A673 (cell line): ENCODE measurements at regions not wholly inside any gene's neighbourhood (a gene's known extent, or its start where the extent isn't known, plus 50 kb on each side); places are given as distances from the start of the nearest gene placed in this dataset.

Experiments
- BruUV-seq: library from RNA; stranded (reverse); fragments of 400-500 nt; replicated peaks from 2 replicates; lab custom pipeline; 2021; lab: Mats Ljungman, UMichigan
- CTCF ChIA-PET: fragments of 300-600 bp; sonication (Branson Sonifier 250); formaldehyde crosslinking; loops from one replicate; lab custom pipeline; 2022; ENCODE audit warnings: antibody characterized with exemption; lab: Charles Lee
- POLR2A ChIA-PET: fragments of 300-600 bp; sonication (Branson Sonifier 250); formaldehyde crosslinking; loops from one replicate; lab custom pipeline; 2022; ENCODE audit warnings: antibody characterized with exemption; ENCODE audit not compliant: low non-redundant PET; lab: Charles Lee
- DNase-seq: peaks from one replicate; pipeline ENCODE4 v3.0.0-alpha.2; 2015; ENCODE audit warnings: low spot score
- H3K27ac ChIP-seq: fragments of 200-600 bp; sonication (generic); 2 replicates; pipeline ENCODE4 v1.5.1; 2016; ENCODE audit warnings: mixed run types, low read depth, mild to moderate bottlenecking, mixed read lengths, antibody characterized with exemption, low read length; ENCODE audit not compliant: poor library complexity, severe bottlenecking
- H3K27me3 ChIP-seq: fragments of 200-600 bp; sonication (generic); replicated peaks from 2 replicates; pipeline ENCODE4 v1.6.1; 2017; ENCODE audit warnings: mixed run types, low read depth, mild to moderate bottlenecking, mixed read lengths, antibody characterized with exemption, low read length; ENCODE audit not compliant: insufficient read depth, poor library complexity
- H3K36me3 ChIP-seq: fragments of 200-600 bp; sonication (generic); 2 replicates; pipeline ENCODE4 v1.6.1; 2016; ENCODE audit warnings: mixed run types, mild to moderate bottlenecking, mixed read lengths, antibody characterized with exemption, low read length; ENCODE audit not compliant: insufficient read depth, poor library complexity, severe bottlenecking
- H3K4me1 ChIP-seq: fragments of 200-600 bp; sonication (generic); 2 replicates; pipeline ENCODE4 v1.6.1; 2017; ENCODE audit warnings: mixed run types, mild to moderate bottlenecking, mixed read lengths, antibody characterized with exemption, low read length; ENCODE audit not compliant: insufficient read depth, poor library complexity, severe bottlenecking
- H3K4me3 ChIP-seq: fragments of 200-600 bp; sonication (generic); 2 replicates; pipeline ENCODE4 v1.5.1; 2016; ENCODE audit warnings: low read depth, mixed run types, mild to moderate bottlenecking, mixed read lengths, low read length; ENCODE audit not compliant: poor library complexity, severe bottlenecking
- H3K9me3 ChIP-seq: fragments of 200-600 bp; sonication (generic); 2 replicates; pipeline ENCODE4 v1.6.1; 2016; ENCODE audit warnings: mixed run types, low read depth, mild to moderate bottlenecking, mixed read lengths, antibody characterized with exemption, low read length; ENCODE audit not compliant: poor library complexity, severe bottlenecking
- EZH2 ChIP-seq: fragments of 200-600 bp; sonication (generic); IDR thresholded peaks from 2 replicates; pipeline ENCODE4 v1.6.1; 2017; ENCODE audit warnings: borderline replicate concordance, low read depth, mild to moderate bottlenecking, mixed read lengths, antibody characterized with exemption, low read length; ENCODE audit not compliant: poor library complexity, severe bottlenecking
- intact Hi-C: fragments of 100-400 bp; cut with micrococcal nuclease; formaldehyde crosslinking; loops from one replicate; pipeline ENCODE4 v1.10.0; 2022; ENCODE audit not compliant: unreplicated experiment
- TF ChIP-seq, protein P1 (sequence below): fragments of 300-800, 200-600 bp; sonication (generic); conservative IDR thresholded peaks from 2 replicates; pipeline ENCODE4 v1.5.1; 2017; ENCODE audit warnings: low read depth, mild to moderate bottlenecking, antibody characterized with exemption, low read length, moderate library complexity, mixed read lengths

DNA sequence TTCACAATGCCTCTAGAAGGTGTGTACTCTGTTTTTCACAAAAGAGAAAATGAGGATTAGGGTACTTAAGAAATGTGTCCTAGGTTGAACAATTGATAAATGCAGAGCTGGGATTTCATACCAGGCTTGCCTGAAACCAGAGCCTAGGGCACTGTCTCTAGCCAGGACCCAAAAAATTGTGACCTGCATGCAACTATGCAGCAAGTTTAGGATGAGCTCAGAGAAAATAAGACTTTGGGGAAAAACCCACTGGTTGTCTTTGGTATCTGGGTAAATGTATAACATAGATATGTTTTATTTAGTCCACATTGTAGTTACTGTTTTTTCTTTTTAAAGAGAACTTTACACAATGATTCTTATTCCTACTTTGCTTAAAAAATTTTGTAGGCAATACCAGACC, 177.1 kb upstream of the SEMA6A start:
- Histone ChIP-seq H3K27me3 (no peaks in the 10 kb centered on the region), H3K27ac (no peak overlapping the region), H3K36me3 (no peaks in the 10 kb centered on the region), H3K4me1 (no peaks in the 10 kb centered on the region), H3K9me3 (no peaks in the 10 kb centered on the region), H3K4me3 (no peak overlapping the region)
- CTCF ChIA-PET = no interaction called here
- no TSS peak for BruUV-seq
- intact Hi-C loops = no loop called here
- DNase-seq = no peak
- POLR2A ChIA-PET = interaction anchor here (0.6 kb wide), 1 partner anchor 166 kb away, joined by 3 read pairs; no protein-coding TSS in a partner anchor
- TF ChIP-seq EZH2 = no peak
- TF ChIP-seq, protein P1, sequence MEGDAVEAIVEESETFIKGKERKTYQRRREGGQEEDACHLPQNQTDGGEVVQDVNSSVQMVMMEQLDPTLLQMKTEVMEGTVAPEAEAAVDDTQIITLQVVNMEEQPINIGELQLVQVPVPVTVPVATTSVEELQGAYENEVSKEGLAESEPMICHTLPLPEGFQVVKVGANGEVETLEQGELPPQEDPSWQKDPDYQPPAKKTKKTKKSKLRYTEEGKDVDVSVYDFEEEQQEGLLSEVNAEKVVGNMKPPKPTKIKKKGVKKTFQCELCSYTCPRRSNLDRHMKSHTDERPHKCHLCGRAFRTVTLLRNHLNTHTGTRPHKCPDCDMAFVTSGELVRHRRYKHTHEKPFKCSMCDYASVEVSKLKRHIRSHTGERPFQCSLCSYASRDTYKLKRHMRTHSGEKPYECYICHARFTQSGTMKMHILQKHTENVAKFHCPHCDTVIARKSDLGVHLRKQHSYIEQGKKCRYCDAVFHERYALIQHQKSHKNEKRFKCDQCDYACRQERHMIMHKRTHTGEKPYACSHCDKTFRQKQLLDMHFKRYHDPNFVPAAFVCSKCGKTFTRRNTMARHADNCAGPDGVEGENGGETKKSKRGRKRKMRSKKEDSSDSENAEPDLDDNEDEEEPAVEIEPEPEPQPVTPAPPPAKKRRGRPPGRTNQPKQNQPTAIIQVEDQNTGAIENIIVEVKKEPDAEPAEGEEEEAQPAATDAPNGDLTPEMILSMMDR = no peak

DNA sequence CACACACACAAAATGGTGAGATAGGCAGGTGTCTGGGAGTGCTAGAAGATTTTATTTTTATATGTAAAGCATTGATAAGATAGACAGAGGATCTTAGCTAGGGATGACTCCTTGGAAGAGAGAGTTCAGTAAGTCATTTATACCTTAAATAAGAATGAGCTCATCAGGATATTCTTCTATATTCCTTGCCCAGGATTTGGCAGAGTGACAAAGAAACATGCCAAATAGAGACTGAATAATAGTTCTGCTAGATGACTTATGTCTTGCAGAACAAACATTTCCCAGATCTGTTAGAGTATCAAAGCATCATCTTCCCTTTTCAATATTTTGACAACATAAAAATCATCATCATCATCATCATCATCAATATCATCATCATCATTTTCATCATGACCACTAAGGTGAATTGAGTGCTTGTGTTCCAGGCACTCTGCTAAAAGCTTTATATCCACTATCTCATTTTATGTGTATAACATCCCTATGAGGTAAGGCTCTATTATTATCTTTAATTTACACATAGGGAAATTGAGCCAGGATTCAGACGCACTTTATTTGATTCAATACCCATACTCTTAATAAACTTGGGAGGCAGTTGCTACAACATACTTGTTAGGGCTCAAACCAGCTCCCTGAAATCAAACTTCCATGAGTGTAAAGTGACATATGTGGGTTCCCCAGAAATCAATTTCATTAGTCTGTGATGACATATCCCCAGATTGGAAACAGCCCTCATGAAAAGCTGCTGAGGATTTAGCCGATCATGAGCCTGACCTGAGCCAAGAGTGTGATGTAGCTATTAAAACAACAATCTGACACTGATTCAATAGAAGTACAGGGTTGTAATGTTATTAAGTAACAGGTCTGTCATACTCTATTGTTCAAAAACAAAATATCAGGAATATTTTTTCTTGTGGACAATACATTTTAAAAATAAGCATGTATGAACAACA, 176.3 kb upstream of the SEMA6A start:
- Histone ChIP-seq H3K4me3 (no peak overlapping the region), H3K27ac (no peak overlapping the region), H3K27me3 (no peaks in the 10 kb centered on the region), H3K9me3 (no peaks in the 10 kb centered on the region), H3K4me1 (no peaks in the 10 kb centered on the region), H3K36me3 (no peaks in the 10 kb centered on the region)
- CTCF ChIA-PET = interaction anchor here (0.7 kb wide), 1 partner anchor 153 kb away, joined by 10 read pairs; no protein-coding TSS in a partner anchor
- no TSS peak for BruUV-seq
- intact Hi-C loops = no loop called here
- TF ChIP-seq, protein P1 = no peak
- no peak for TF ChIP-seq EZH2
- DNase-seq = no peak
- POLR2A ChIA-PET = no interaction called here

DNA sequence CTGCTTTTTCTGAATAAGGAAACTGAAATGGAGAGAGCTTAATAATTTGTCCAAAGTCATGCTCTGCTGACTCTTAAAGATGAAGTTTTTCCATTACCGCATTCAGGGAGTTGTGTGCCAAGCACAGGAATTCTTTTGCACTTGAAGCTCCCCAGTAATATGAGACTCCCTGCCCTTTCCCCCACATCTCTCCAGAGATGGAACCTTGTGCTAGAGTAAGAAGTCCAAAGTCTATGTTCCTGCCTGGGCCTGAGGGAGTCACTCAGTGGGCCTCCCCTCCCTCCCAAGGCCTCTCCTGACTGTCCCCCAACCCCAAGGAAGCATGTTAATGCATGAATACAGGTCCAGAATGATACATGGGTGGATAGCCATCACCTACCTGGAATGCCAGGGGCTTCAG, 173.3 kb upstream of the SEMA6A start:
- Histone ChIP-seq H3K27ac (no peak overlapping the region), H3K4me3 (no peak overlapping the region), H3K9me3 (no peaks in the 10 kb centered on the region), H3K27me3 (no peaks in the 10 kb centered on the region), H3K36me3 (no peaks in the 10 kb centered on the region), H3K4me1 (no peaks in the 10 kb centered on the region)
- CTCF ChIA-PET = no interaction called here
- POLR2A ChIA-PET = no interaction called here
- no TSS peak for BruUV-seq
- no peak for TF ChIP-seq EZH2
- TF ChIP-seq, protein P1 = no peak
- DNase-seq = no peak
- intact Hi-C loops = no loop called here
